ENCODE measurements at regions not wholly inside any gene's neighbourhood (a gene's known extent, or its start where the extent isn't known, plus 50 kb on each side); places are given as distances from the start of the nearest gene placed in this dataset.
"Not testable (repeated sequence)": the region's sequence is repeated elsewhere in the genome, so short reads cannot be mapped to it uniquely, and the experiment has no call there.

DNA sequence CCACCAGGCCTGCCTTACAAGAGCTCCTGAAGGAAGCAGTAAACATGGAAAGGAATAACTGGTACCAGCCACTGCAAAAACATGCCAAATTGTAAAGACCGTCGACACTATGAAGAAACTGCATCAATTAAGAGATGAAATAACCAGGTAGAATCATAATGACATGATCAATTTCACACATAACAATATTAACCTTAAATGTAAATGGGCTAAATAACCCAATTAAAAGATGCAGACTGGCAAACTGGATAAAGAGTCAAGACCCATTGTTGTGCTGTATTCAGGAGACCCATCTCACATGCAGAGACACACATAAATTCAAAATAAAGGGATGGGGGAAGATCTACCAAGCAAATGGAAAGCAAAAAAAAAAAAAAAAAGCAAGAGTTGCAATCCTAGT is 179.0 kb upstream of the ETV3 start:
- not testable (repeated sequence) for DNase-seq

DNA sequence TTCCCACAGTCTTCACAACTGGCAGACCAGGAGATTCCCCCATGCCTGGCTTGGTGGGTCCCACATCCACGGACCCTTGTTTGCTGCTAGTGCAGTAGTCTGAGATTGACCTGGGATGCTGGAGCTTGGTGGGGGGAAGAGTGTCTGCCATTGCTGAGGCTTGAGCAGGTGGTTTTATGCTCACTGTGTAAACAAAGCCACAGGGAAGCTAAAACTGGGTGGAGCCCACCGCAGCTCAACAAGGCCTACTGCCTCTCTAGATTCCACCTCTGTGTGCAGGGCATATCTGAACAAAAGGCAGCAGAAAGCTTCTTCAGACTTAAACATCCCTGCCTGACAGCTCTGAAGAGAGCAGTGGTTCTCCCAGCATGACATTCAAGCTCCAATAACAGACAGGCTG is 177.3 kb upstream of the ETV3 start:
- DNase-seq = peak; percentile 61

DNA sequence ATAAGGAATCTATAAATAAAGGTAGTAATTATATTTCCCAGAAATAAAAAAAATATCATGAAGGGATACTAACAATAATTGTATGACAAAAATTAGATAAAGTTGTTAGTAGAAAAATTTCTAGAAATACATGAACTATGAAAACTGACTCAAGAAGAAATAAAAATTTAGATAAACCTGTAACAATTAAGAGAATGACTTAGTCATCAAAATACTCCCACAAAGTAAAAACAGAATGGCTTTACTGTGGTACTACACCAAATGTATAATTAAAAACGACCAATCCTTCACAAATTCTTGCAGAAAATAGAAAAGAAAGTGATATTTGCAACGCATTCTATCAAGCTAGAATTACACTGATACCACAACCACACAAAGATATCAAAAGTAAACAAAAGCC is 176.2 kb upstream of the ETV3 start:
- no peak for DNase-seq

DNA sequence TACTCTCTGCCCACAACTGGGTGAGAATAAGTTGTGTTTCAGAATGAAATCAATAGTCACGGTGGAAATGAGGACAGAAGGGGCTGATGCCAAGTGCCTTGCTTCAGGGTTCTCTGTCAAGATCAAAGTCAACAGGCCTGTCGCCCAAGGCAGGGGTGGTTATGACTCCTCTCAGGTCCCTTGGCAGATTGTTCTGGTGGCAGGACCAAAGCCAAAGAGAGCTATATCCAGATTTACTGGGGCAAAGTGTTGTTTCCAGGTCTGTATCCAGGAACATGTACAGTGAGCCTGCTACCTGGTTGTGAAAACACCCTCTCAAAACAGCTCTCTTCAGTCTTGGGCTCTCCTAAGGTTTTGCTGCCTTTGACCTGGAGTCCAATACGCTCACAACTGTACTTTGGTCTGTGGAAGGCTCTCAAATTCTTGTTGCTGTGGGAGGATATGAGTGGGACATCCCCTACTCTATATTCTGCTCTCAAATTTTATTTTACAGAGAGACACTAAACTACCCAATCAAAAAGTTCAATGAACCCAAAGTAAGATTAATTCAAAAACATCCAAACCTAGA is 175.1 kb upstream of the ETV3 start:
- no peak for DNase-seq

DNA sequence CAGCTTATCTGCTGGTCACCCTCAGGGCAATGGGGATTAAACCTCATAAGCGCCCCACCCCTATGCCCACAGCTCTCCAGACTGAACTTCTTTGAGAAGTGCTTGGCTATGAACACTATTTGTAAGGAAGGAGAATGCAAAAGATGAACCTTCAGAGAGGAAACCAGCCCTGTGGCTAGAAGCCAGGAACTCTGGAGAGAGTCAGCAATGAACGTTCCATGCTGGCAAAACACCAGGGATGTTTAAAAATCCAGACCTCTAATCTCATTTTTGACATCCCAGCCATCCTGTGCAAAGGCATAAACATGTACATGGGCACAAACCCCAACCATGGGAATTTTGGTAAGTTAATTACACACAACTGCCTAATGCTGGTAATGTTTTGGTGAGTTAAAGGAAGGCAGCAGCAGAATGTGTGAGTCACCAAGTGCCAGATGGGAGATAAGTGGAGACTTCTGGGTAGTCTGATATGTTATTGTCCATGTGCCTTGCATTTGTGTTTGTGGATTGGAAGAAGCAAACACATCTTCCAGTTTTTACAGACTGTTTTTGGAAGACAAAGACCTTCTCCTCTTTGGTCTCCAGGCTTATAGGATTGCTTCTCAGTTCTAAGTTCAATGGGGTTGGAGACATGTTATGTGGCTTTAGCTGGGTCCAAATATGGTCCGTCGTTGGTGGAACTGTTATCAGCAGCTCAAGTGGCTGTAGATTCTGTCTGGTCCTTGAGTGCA is 174.1 kb upstream of the ETV3 start:
- DNase-seq = no peak

DNA sequence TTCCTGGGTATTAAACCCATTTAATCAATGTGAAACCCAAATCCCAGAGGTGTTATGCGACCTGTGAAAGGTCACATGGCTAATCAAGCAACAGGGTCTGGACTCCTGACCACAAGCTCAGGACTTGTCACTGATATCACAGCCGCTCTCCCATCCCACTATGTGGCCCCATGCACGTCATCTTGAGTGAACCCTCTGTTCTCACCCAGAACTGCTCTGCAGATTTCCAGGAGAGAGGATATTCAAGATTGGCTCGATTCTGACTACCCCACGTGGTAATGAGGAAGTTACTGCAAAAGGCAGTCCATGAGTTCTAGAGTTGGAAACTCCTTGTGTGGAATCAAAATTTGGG is 173.5 kb upstream of the ETV3 start:
- DNase-seq = no peak

DNA sequence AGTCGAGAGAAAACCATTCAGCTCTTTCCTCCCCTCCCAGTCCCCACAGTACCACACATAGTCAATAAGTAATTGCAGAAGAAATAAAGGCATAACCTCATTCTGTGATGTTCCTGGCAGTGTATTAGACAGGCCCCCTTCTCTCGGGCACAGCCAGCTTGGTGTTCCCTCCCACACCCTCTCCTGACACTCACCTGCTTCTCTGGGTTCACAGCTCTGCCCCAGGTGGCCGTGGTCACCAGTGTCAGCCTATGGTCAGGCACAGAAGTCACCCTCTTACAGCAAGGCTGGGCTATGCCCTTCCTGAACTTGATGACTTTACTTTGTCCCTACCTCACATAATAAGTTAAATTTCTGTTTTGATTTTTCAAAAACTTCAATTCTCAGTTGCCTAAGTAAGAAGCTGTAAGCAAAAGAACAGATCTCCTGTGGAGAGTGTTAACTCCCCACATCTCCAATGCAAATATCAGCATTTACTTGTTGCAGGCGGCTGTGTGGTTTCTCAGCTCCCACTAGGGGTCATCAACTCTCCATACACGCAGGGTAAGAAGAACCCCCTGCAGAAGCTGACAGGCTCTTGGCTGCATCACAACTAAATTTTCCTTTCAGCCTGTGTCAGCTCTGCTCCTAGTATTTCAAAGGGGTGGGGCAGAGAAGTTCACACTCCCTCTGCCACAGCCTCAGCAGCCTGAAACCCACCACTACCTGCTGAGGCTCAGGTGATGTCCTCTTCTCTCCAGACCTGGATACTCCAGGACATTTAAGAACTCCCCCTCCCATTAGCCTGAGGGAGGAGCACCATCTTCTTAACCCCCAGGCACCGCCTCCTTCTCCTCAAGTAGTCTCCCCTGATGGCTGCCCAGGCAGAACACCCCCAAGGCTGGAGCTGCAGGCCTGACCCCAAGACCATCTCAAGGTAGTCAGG is 172.9 kb upstream of the ETV3 start:
- DNase-seq = peak; percentile 80

DNA sequence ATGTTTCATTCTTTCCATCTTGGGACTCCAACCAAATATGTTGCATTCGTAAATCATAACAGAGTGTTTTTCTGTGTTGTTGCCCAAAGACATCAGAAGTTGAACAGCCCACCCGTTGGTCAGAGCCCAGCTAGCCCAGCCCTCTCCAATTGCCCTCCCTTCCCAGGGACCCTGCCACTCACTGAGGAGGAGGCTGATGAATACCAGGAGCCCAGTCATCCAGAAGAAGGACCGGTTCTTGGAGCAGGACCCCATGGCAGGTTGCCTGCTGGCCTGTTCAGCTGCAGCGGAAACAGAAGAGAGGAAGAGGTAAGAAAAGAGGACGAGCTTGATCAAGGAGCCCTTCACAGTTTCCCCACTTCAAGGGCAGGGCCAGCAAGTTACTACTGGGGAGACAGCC is 172.2 kb upstream of the ETV3 start:
- DNase-seq = no peak

DNA sequence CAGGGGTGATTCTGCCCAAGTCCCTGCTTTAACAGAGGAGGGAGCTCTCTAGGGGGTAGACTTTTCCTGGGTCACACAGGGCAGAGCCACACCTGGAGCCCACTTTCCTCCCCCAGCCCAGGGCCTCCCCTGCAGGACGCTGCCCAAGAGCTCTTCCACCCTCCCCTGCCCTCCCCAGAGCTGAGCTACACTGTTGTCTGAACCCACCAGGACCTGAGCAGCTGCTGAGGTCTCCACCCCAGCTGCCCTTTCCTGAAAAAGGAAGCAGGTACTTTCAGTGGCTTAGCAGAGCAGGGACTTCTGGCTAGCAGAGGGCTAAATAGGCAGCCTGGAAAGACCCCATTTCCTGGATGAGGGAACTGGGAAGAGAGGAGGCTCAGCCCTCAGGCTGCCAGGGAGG is 169.3 kb upstream of the ETV3 start:
- DNase-seq = no peak

DNA sequence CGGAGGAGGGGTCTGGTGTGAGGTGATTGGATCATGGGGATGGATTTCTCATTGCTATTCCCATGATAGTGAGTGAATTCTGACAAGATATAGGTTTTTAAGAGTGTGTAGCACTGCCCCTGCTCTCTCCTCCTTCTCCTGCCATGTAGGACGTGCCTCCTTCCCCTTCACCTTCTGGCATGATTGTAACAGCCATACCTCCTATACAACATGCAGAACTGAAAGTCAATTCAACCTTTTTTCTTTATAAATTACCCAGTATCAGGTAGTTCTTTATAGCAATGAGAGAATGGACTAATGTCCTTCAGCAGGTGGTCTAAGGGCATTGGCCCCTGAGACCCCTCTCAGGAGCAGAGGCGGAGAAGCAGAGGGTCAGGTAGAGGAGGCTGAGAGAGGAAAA is 168.7 kb upstream of the ETV3 start:
- no peak for DNase-seq

DNA sequence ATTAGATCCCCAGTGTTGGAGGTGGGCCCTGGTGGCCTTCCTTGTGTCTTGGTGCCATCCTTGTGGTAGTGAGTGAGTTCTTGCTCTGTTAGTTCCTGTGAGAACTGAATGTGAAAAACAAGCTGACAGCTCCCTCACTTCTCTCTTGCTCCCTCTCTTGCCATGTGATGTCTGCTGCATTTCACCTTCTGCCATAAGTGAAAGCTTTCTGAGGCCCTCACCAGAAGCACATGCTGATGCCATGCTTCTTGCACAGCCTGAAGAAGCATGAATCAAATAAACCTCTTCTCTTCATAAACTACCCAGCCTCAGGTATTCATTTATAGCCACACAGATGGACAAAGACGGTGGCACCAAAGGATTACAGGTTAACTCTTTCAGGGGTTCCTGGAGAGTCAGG is 166.1 kb upstream of the ETV3 start:
- no peak for DNase-seq

DNA sequence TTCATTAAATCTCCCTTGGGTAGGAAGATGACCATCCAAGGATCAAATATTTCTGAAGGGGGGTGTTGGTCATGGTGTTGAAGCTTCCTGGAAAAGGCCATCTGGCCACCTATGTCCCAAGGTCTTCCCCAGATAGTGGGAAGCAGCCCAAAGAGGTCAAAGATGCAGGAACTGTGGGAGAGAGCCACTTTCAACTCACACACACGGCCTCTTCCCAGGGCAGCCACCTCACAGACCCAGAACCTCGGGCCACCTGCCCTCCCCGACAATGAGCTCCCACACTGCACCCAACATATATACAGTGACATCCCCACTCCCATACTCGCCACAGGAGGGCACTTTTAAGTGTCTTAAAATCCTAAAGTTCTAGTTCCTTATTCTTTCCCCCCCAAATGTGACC is 164.5 kb upstream of the ETV3 start:
- DNase-seq = no peak

DNA sequence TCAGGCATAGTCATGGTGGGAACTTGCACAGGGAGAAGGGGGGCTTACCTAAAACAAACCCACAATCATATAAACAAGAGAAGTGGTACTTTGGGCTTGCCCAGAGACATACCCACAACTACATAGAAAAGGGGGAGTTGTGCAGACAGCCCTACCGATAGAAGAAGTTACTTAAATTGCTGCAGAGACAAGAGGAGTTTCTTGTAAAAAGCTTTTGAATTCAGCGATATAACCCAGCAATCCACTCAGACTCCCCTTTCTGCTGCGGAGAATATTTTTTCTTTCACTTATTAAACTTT is 164.0 kb upstream of the ETV3 start:
- DNase-seq = no peak

DNA sequence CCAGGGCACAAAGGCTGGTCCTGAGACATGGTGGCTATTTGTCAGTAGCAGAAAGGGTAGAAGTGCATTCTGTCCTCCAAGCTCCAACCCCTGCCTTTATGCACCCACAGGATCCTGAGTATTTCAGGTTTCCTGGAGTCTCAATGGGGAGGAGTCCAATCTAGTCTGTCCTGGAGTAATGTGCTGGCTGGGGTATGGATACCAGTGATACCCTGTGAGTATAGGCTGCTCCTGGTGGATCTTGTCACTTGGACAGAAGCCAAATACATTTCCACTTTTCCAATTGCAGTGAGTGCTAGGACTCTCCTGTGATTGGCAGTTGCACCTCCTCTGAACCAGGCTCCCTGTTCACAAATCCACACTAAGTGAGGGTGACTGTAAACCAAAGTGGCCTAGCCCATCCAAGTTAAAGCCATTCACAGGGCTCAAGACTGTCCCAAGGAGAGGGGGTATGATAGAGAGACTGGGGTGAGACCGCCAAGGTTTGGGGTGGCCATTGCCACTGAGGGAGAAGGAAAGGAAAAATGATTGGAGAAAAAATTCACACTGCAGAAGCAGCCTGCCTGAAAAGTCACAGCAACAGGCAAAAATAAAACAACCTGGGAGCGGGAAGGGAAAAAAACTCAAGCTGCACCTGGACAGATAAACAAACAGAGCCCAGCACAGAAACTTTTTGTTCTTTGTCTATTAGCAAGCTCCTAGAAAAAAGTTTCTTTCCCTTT is 163.4 kb upstream of the ETV3 start:
- DNase-seq = peak; percentile 26

DNA sequence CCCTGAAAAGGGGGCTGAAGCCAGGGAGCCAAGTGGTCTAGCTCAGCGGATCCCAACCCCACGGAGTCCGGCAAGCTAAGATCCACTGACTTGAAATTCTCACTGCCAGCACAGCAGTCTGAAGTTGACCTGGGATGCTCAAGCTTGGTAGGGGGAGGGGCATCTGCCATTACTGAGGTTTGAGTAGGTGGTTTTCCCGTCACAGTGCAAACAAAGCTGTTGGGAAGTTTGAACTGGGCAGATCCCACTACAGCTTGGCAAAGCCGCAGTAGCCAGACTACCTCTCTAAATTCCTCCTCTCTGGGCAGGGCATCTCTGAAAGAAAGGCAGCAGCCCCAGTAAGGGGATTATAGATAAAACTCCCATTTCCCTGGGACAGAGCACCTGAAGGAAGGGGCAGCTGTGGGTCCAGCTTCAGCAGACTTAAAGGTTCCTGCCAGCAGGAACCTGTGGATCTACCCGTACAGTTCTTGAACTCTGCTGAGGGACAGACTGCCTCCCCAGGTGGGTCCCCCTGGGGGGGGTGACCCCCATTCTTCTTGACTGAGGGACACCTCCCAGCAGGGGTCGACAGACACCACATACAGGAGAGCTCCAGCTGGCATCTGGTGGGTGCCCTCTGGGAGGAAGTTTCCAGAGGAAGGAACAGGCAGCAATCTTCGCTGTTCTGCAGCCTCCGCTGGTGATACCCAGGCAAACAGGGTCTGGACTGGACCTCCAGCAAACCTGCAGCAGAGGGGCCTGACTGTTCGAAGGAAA is 156.4 kb upstream of the ETV3 start:
- not testable (repeated sequence) for DNase-seq

DNA sequence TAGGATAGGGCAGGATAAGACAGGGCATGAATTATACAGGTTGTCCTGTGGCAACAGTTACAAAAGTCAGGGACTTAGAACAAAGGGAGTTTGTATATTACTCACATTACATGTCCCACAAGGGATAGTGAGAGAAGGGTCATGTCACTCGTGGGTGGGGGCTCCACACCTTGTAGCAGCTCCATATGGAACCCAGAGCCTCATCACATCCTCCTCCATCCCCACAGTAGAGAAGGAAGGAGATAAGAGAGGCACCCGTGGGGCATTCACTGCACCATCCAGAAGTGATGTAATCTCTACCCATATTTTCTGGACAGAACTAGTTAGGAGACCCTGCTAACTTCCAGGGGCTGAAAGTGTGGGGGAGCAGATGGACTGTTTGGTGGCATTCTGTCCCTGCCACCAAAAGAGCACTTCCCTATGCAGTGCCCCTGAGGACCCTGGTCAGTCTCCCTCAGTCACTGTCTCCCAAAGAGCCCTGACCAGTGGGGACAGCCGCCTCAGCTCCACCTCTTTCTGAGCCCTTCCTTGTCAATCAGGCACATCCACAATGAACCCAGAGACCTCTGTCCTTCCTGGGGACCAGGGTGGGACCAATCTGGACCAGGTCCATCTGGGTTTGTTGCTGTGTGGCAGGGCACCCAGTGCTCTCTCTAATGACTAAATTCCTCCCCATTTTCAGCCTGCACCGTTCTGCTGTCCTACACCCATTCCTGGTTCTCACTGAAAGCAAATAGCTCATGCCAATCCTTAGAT is 154.8 kb upstream of the ETV3 start:
- no peak for DNase-seq

DNA sequence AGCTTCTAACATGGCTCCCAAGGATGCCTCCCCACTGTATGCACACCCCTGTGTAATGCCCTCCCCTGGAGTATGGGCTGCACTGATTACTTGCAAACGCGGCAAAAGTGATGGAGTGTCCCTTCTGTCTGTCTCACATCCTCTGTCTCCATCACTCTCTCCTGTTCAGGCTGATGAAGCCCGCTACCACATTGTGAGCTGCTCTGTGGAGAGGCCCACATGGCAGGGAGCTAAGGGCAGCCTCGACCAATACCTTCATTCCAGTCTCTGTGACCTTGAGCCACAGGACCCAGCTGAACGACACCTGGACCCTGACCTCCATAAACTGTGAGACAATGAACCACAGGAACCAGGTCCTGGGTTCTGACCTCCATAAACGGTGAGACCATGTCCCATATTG is 154.1 kb upstream of the ETV3 start:
- no peak for DNase-seq

DNA sequence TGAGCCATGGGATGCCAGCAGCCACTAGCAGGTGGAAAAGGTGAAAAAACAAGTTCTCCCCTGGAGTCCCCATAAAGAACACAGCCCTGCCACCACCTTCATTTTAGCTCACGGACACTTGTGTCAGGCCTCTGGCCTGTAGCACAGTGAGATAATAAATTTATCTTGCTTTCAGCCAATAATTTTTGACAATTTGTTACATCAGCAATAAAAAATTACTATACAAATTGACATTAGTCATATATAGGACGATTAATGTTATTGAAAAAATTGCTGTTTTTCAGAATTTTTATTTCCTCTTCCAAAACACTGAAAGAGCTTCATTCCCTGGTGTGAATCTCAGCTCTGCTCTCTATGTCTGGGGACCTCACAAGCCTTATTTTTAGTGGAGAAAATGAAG is 152.9 kb upstream of the ETV3 start:
- DNase-seq = no peak

DNA sequence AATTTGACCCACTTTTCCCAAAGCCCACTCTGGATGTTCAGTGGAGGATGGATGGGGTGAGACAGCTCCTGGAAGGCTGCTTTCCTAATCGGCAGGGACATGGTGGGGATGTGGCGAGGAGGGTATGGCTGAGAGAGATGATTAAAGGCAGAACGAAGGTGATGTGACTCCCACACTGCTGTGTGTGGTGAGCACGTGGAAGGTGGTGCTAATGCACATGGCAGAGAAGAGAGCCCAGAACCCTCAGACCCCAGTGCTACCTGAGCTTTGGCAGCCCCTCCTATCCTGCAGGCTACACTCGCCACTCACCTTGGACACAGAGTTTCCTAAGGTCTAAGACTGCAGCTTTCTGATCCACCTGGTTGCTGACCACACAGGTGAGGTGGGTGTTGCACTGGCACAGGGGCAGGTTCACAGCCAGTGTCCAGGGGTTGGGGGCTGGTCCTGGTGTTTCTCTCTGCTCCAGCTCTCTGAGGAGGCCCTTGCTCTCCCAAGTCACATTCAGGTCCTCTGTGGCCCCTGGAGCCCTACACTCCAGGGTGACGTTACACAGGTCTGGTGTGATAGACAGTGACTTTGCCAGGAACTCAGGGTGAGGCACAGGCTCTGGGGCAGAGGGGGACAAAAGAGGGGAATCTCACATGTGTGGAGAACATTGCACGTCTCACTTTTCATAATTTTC is 151.4 kb upstream of the ETV3 start:
- DNase-seq = no peak

DNA sequence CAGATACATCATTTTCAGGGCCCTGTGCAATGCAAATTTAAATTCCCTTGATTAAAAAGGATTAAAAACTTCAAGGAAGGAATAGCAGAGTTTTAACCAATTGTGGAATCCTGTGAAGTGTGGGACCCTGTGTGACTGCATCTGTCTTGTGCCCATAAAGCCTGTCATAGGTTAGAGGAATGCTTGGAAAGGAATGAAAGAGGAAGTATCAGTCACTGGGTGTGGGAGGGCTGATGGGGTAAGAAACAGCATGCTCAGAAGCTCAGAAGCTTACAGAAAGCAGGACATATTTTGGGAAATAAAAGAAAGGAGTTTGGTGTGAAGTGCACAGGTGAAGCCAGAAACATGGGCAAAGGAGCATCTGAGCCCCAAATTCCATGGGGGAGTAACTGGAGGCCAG is 150.8 kb upstream of the ETV3 start:
- no peak for DNase-seq

DNA sequence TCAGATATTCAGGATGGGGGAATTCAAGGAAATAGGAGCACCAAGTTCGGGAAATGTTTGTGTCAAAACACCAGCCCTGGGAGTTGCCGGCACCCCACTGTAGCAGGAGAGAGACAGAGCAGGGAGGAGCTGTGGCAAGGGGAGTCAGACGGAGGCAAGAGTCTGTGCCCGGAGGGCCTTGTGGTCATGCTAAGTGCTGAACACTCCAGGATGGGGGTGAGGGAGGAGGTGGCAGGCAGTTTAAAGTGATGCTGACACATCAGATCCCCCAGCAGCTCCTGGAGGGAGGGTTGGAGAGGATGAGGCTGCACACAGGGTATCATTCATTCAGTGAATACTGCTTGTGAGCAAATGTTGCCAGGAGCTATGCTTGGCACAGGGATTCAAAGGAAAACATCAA is 150.3 kb upstream of the ETV3 start:
- DNase-seq = no peak

DNA sequence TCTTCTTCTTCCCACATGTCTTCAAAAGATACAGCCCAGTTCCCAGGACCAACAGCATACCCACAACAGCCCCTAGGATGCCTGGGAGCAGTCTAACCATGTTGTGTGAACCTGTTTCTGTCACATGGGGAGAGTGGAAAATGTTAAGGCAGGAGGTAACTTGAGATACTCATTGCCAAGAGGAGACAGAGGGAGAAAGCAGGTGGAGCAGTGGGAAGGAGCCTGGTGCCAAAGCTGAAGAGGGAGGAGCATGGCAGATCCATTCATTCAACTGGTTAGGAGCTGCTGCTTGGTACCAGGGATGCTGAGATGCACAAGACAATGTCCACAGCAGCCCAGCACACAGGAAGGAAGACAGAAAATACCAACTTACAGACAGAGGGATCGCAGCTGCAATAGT is 149.8 kb upstream of the ETV3 start:
- DNase-seq = no peak

All from NCI-H510A (cell line).